ENCODE measurements at regions not wholly inside any gene's neighbourhood (a gene's known extent, or its start where the extent isn't known, plus 50 kb on each side); places are given as distances from the start of the nearest gene placed in this dataset.
"Not testable (repeated sequence)": the region's sequence is repeated elsewhere in the genome, so short reads cannot be mapped to it uniquely, and the experiment has no call there.

- peak; percentile 81 for DNase-seq
Observed at GRCh38 chr15:95734422-95735316, 595.8 kb upstream of the NR2F2 start.

- no peak for DNase-seq
Observed at GRCh38 chr15:95737060-95737459, 593.4 kb upstream of the NR2F2 start.

- DNase-seq: no peak
Observed at GRCh38 chr15:95739131-95739530, 591.4 kb upstream of the NR2F2 start.

GRCh38 chr15:95741830-95742229, 588.7 kb upstream of the NR2F2 start:
- DNase-seq: no peak

- no peak for DNase-seq
Observed at GRCh38 chr15:95742256-95742655, 588.2 kb upstream of the NR2F2 start.

GRCh38 chr15:95742836-95743235, 587.7 kb upstream of the NR2F2 start:
- DNase-seq: no peak

GRCh38 chr15:95757171-95757570, 573.3 kb upstream of the NR2F2 start:
- peak; percentile 45 for DNase-seq

- DNase-seq: no peak
Observed at GRCh38 chr15:95758451-95758850, 572.0 kb upstream of the NR2F2 start.

- no peak for DNase-seq
Observed at GRCh38 chr15:95758851-95759250, 571.6 kb upstream of the NR2F2 start.

GRCh38 chr15:95760508-95760907, 570.0 kb upstream of the NR2F2 start:
- peak; percentile 89 for DNase-seq

GRCh38 chr15:95761501-95762165, 568.9 kb upstream of the NR2F2 start:
- no peak for DNase-seq

GRCh38 chr15:95763426-95763825, 567.1 kb upstream of the NR2F2 start:
- no peak for DNase-seq

- peak; percentile 15 for DNase-seq
Observed at GRCh38 chr15:95765161-95765560, 565.3 kb upstream of the NR2F2 start.

GRCh38 chr15:95770196-95770595, 560.3 kb upstream of the NR2F2 start:
- no peak for DNase-seq

GRCh38 chr15:95772982-95773381, 557.5 kb upstream of the NR2F2 start:
- no peak for DNase-seq

- DNase-seq: no peak
Observed at GRCh38 chr15:95784508-95784907, 546.0 kb upstream of the NR2F2 start.

GRCh38 chr15:95785276-95785675, 545.2 kb upstream of the NR2F2 start:
- DNase-seq: not testable (repeated sequence)

GRCh38 chr15:95793231-95793630, 537.3 kb upstream of the NR2F2 start:
- no peak for DNase-seq

GRCh38 chr15:95795386-95795785, 535.1 kb upstream of the NR2F2 start:
- peak; percentile 3 for DNase-seq

- DNase-seq: no peak
Observed at GRCh38 chr15:95799286-95800200, 531.0 kb upstream of the NR2F2 start.

GRCh38 chr15:95804484-95804883, 526.0 kb upstream of the NR2F2 start:
- DNase-seq: peak; percentile 43

GRCh38 chr15:95812491-95812890, 518.0 kb upstream of the NR2F2 start:
- DNase-seq: no peak

- DNase-seq: no peak
Observed at GRCh38 chr15:95814908-95815307, 515.6 kb upstream of the NR2F2 start.

All from OCI-M1 (cell line).